GM18861 (cell line): ENCODE measurements at regions not wholly inside any gene's neighbourhood (a gene's known extent, or its start where the extent isn't known, plus 50 kb on each side); places are given as distances from the start of the nearest gene placed in this dataset.
"Not testable (repeated sequence)": the region's sequence is repeated elsewhere in the genome, so short reads cannot be mapped to it uniquely, and the experiment has no call there.

Experiments
- ATAC-seq: cut with Tn5 transposase; IDR thresholded peaks from one replicate; pipeline ENCODE4 v1.9.1; 2021; ENCODE audit not compliant: unreplicated experiment

- ATAC-seq = not testable (repeated sequence)
These were observed 88.5 kb upstream of the HCCS start for GRCh38 chrX:11022588-11022987.

- ATAC-seq = no peak
These were observed 71.2 kb upstream of the HCCS start for GRCh38 chrX:11039926-11040325.

GRCh38 chrX:11040405-11040804 is 70.7 kb upstream of the HCCS start:
- no peak for ATAC-seq

- ATAC-seq = no peak
These were observed 70.1 kb upstream of the HCCS start for GRCh38 chrX:11040996-11041395.

GRCh38 chrX:11050013-11050412 is 61.1 kb upstream of the HCCS start:
- ATAC-seq = no peak

- no peak for ATAC-seq
These were observed 57.8 kb upstream of the HCCS start for GRCh38 chrX:11053351-11053750.

- ATAC-seq = no peak
These were observed 54.6 kb upstream of the HCCS start for GRCh38 chrX:11056322-11057176.

GRCh38 chrX:11059933-11060332 is 51.2 kb upstream of the HCCS start:
- no peak for ATAC-seq
